Spleen (tissue), 7 donors: ENCODE measurements at regions not wholly inside any gene's neighbourhood (a gene's known extent, or its start where the extent isn't known, plus 50 kb on each side); places are given as distances from the start of the nearest gene placed in this dataset.

Experiments
- POLR2AphosphoS5 ChIP-seq, 3 donors: sonication (generic); formaldehyde crosslinking; IDR thresholded peaks; one replicate each; pipeline ENCODE4 v1.5.1; 2017; ENCODE audit warnings: antibody characterized with exemption in 3 of 3
- TF ChIP-seq, protein P1 (sequence below), 11 experiments: fragments of 200-600 bp in 7 of 11; fragments of 450-650 bp in 4 of 11; sonication (generic) in 4 of 11; IDR thresholded peaks in 8 of 11; conservative IDR thresholded peaks in 3 of 11; 1 replicate in 7 of 11; 2 replicates in 4 of 11; pipeline versions ENCODE4 v1.4.0 to v1.8.0; 2016 to 2021; ENCODE audit warnings: antibody characterized with exemption in 11 of 11, inconsistent platforms in 4 of 11, mild to moderate bottlenecking in 1 of 11
- donor health status: DM: no; HTN: no; CAD: no; lungs with moderate emphysema.
- donor health status: DM: no; HTN: no; CAD: no.
- donor health status: DM: no; HTN: no; CAD: no.

DNA sequence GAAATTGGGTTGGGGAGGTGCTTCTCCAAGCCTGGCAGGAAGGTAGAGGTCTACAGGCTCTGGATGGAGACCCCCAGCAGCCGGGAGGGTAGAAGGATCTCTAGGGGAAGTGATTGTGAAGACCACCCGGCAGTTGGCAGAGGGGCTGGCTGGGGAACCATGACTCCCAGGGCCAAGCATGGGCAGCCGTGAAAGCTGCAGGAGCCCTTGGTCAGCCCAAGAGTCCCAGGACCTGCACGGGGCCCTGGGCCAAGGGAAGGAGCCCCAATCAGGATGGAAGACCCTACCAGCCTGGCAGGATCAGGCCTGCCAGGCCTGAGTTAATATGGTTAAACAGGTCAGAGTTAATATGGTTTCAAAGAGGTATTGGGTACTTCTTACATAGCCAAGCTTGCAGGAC is 126.3 kb upstream of the NANOS1 start:
- TF ChIP-seq, protein P1, sequence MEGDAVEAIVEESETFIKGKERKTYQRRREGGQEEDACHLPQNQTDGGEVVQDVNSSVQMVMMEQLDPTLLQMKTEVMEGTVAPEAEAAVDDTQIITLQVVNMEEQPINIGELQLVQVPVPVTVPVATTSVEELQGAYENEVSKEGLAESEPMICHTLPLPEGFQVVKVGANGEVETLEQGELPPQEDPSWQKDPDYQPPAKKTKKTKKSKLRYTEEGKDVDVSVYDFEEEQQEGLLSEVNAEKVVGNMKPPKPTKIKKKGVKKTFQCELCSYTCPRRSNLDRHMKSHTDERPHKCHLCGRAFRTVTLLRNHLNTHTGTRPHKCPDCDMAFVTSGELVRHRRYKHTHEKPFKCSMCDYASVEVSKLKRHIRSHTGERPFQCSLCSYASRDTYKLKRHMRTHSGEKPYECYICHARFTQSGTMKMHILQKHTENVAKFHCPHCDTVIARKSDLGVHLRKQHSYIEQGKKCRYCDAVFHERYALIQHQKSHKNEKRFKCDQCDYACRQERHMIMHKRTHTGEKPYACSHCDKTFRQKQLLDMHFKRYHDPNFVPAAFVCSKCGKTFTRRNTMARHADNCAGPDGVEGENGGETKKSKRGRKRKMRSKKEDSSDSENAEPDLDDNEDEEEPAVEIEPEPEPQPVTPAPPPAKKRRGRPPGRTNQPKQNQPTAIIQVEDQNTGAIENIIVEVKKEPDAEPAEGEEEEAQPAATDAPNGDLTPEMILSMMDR (IDR thresholded peaks at IDR 0.05 in 8 of 11, conservative IDR thresholded peaks at IDR 0.05 in 3 of 11): no peak
- no peak for TF ChIP-seq POLR2AphosphoS5 (IDR thresholded peaks at IDR 0.05)
